ENCODE measurements at regions not wholly inside any gene's neighbourhood (a gene's known extent, or its start where the extent isn't known, plus 50 kb on each side); places are given as distances from the start of the nearest gene placed in this dataset.
A peak's percentile ranks its signal among the peaks of the same experiment; 100 is the strongest.
"Not testable (repeated sequence)": the region's sequence is repeated elsewhere in the genome, so short reads cannot be mapped to it uniquely, and the experiment has no call there.

DNA sequence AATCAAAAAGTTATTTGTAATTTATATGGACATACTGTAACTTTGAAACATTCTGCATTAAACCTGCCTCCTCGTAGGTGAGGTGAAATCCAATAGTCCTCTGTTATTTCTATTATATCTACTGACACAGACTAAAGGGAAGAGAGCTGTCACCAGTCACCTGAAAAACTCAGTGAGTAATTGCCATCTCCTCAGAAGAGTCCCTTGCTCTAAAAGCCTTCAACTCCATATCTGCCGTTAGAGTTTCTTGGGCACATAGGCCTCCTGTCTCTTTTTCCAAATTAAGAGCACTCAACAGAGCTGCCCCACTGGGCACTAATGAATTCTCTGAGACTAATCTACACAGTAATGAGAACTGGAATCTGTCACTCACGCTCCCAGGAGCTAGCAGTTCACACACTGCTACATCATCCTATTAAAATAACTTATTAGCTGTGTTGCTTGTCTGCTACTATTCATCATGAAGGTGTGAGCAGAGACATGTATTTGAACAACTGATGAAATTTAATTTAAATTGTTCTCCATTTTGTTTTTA lies 67.3 kb upstream of the VCAN start:
- no peak for DNase-seq (ENCODE audit: low spot score)

DNA sequence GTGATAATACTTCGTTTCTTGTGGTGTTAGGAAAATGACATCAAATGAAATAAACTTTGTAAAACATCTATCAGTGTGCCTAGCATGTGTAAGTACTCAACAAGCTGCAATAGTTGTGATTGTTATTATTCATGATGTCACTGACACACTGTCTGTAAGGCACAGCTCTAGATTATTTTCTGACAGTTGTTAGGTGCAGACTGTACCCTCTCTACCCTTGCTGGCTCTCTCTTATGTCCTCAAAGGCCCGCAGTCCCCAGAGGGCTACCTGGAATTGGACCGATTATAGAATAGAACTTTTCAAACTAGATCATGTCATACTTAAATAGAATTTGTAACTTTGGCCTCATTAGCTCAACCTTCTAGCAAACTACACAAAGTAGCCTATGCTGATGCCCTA lies 65.9 kb upstream of the VCAN start:
- no peak for DNase-seq (ENCODE audit: low spot score)

DNA sequence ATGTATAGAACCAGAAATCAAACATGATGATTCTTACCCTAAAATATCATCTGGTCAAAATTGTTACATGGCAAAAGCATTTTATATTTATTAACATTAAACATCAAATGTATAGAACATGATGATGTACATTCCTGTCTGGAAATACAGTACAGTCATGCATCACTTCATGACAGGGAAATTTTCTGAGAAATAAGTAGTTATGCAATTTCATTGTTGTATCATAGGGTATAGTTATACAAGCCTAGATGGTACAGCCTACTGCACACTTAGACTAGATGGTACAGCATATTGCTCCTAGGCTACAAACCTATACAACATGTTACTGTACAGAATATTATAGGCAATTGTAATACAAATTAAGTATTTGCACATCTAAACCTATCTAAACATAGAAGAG lies 64.6 kb upstream of the VCAN start:
- DNase-seq (ENCODE audit: low spot score): no peak

DNA sequence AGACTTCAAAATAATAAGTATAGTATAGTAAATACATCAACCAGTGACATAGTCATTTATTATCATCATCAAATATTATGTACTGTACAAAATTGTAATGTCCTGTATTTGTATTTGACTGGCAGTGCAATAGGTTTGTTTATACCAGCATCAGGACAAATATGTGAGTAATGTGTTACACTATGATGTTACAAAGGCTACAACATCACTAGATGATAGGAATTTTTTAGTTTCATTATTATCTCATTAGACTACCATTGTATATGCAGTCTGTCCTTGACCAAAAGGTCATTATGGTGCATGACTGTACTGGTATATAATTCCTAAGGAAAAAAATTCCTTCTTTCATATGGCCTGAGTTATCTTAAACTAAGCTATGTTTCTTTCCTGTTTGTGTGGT lies 63.6 kb upstream of the VCAN start:
- DNase-seq (ENCODE audit: low spot score): no peak

DNA sequence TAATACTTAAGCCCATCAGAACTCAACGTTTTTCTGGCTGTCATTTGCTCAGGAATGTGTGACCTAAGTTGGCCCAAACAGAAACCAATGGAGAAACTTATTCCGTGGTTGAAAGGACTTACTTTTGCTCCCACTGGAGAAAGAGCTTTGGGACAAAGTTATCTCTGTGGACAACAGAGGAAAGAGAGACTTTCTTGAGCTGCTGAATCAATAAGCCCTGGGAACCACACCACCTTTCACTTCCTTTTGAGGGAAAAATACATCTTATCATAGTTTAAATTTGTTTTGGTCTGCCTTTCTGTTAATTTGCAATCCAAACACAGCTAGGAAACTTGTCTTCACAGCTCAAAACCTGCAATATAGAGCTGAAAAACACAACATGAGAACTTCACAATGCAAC lies 62.8 kb upstream of the VCAN start:
- DNase-seq (ENCODE audit: low spot score): no peak

DNA sequence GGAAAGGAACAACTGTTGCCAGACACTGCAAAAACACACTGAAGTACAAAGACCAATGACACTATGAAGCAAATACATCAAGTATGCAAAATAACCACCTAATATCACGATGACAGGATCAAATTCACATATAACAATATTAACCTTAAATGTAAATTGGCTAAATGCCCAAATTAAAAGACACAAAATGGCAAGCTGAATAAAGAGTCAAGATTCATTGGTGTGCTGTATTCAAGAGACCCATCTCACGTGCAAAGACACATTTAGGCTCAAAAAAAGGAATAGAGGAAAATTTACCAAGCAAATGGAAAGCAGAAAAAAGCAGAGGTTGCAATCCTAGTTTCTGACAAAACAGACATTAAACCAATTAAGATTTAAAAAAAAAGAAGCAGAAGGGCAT lies 61.8 kb upstream of the VCAN start:
- DNase-seq (ENCODE audit: low spot score): not testable (repeated sequence)

DNA sequence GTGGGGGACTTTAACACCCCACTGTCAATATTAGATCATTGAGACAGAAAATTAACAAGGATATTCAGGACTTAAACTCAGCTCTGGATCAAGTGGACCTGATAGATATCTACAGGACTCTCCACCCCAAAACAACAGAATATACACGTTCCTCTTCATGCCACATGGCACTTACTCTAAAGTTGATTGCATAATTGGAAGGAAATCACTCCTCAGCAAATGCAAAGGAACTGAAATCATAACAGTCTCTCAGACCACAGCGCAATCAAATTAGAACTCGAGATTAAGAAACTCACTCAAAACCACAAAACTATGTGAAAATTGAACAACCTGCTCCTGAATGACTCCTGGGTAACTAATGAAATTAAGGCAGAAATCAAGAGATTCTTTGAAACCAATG lies 61.2 kb upstream of the VCAN start:
- DNase-seq (ENCODE audit: low spot score): not testable (repeated sequence)

DNA sequence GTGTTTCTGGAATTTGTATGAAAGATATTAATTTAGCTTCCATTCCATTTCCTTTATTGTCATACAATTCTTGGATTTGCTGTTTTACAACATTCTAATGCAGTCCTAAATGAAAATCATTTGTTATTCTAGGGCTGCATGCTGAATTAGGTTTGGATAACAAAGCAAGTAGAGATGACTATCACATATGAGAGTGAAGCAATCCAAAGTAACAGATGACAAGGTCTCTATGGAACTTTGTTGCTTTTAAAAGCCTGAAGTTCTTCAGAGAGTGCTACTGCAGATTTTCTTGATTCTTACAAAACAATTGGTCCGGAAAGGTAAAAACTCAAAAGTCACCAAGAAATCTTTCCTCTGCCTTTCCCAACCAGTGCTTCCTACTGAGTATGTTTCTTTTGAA lies 56.9 kb upstream of the VCAN start:
- peak; percentile 11 for DNase-seq (ENCODE audit: low spot score)

DNA sequence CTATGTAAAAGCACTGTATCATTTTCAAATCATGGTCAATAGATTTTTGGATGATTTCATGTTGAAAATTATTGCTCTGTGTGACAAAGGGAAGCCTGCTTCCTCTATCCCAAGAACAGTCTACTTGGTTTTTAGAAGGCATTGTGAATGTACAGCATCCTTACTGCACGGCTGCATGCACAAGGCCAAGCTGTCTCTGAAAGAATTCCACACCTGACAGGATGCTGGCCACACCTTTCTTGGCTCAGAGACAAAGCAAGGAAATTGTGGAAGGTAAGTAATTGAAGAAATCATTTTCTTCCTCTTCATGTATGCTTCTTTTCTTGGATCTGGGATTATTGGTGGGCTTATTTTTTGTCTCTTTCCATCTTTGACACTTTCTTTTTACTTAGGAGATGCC lies 53.7 kb upstream of the VCAN start:
- no peak for DNase-seq (ENCODE audit: low spot score)

DNA sequence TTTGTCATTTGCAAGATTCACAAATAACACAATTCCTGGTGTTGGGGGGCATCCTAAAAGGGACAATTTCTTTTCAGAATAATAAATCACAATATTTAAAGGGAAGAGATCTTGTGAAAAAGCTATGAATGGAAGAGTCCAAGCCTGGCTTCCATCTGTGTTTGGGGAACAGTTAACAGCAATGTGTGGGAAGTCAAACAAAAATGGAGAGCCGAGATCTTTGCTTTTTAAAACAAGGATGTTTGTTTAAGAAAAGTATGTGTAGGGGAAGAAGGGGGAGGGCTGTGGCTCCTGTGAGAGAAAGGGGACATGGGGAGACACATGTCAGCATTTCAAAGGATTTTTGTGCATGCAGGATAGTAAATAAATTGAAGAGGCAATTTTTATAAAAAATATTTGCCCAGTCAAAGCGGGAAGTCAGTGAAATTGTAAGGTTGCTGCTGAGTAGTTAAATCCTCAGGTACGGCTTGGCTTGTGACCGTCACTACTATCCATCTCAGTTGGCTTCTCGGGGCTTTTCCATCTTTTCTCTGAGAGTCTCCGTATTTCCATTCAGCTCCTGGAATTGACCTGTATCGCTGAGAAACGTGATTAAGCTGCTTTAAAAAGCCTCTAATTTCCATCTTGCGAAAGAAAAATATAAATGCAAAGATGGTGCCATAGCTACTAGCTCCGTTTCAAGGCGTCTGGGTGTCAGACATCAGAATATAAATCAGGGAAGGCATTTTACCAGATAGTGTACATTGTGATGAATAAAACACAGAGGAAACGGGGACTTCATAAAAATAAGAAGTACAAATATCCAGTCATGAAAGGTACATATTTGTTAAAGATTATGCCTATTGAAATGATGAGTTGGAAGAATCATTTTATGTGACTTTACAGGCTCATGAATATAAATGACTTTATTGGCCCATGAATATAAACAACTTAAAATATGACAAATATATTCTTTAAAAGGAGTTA lies 52.9 kb upstream of the VCAN start:
- no peak for DNase-seq (ENCODE audit: low spot score)

Measured in GM03348 (cell line).